ENCODE measurements at regions not wholly inside any gene's neighbourhood (a gene's known extent, or its start where the extent isn't known, plus 50 kb on each side); places are given as distances from the start of the nearest gene placed in this dataset.

DNA sequence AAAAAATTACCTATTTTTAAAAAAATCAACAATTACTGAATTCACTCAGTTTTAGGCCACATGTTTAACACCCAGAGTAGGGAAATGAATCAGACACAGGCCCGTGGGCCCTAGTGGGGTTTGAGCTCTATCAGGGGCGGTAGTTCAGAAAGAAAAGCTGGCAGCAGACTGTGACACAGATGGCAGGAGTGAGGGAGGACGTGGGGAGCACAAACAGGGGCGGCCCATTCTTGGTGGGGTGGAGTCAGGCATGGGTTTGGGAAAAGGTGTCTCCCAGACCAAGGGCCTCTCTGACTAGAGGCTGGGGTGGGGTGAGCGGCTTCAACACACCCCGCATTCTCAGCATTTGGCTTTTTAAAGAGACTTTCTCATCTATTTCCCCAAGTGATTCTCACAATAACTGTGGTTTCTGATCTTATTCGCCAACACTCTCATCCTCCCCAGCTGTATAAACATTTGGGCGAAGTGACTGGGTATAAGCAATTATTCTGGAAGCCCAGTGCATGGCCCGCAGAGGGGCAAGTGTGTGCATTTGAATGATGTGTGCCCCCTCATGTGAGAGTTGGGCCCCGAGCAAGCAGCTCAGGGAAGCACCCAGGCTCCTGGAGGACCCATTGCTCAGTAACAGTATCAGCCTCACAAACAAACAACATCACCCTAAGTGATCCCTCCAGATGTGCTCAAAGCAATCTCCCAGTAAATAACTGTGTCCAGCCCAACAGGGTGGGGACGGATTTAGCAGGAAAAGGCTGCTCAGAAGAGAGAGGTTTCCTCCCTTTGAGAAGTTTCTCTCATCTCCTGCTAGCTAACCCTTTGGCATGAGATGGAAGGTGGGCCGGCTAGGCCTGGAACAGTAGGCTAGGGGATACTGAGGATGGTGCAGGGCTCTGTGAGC, 437.6 kb upstream of the ZMIZ1 start:
- DNase-seq = no peak

GRCh38 chr10:78634389-78634815, 434.4 kb upstream of the ZMIZ1 start:
- DNase-seq = no peak

- no peak for DNase-seq
These were observed 433.9 kb upstream of the ZMIZ1 start for GRCh38 chr10:78634835-78635234.

DNA sequence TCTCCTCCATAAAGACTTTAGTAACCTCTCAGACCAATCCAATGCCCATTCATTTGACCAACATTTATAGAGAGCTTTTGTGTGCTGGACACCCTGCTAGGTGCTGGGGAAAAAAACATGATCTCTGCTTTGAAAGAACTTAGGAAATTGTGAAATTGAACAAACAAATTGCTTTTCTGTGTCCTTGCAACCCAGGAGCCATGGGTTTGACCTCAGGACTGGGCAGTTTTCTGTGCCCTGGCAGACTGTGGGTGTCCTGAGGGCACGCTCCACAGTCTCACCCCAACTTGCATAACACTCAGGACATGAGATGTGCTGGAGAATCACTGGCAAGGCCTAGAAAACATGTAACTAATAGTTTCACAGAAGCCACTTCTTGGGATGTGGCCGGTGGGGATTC, 429.1 kb upstream of the ZMIZ1 start:
- DNase-seq = no peak

GRCh38 chr10:78640796-78641636, 427.8 kb upstream of the ZMIZ1 start:
- DNase-seq = peak; percentile 78 to 82

- DNase-seq = no peak
These were observed 427.1 kb upstream of the ZMIZ1 start for GRCh38 chr10:78641693-78642092.

DNA sequence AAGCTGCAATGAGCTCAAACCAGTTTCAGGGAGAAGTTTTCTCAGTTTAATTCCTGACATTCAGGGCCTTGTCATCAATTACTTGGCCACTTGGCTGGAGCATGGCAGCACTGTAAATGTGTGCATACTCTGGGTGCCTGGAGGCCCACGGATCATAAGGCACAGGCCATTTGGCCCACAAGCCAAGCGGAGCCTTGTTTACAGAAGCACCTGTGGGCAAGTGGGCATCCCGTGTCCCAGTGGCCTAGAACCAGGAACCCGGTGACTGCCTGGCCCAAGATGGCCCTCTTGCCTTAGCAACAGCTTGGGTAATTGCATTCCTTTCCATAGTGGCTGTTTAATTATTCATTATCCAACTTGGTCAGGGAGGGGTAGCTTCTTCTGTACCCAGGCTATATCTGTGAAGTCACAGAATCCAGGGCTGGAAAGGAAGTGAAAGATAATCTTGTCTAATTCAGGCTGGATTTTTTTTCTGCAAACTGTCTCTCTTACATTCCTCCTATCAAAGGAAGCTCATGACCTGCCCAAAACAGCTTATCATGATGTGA, 426.4 kb upstream of the ZMIZ1 start:
- no peak for DNase-seq

- no peak for DNase-seq
These were observed 425.3 kb upstream of the ZMIZ1 start for GRCh38 chr10:78643513-78643912.

GRCh38 chr10:78644550-78644949, 424.2 kb upstream of the ZMIZ1 start:
- no peak for DNase-seq

DNA sequence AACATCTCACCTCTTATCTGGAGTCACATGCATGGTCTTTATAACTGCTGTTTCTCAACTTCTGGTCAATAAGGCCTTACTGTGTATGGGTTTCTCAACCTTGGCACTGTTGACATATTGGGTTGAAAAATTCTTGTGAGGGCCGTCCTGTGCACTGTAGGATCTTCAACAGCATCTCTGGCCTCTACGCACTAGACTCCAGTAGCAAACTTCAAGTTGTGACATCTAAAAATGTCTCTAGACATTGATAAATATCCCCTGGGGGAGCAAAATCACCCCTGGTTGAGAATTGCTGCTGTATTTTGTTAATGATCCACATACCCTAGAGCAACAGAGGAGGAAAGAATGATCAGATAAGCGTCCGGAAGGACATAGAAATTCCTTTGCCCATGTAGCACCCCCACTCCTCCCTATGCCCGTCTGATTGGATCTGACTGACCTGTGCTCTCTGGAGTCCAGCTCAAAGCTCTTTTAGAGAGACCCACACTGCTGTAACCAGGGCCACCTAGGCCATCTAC, 423.5 kb upstream of the ZMIZ1 start:
- no peak for DNase-seq

DNA sequence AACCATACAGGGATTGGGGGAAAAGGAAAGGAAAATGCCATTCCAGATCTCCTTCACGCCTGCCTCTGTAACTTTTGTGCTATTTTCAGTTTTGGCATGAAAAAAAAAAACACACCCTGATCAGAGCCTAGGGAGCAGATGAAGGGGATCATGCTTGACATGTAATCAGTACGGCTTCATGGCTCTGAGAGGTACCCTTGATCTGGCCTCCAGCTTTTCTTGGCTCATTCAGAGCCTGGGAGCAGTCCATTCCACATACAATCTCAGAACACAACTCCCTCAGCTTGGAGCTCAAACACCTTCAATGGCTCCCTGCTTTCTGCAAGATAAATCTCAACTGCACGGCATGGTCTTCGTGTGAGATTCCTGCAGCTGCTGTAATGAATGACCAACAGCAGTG, 422.8 kb upstream of the ZMIZ1 start:
- DNase-seq = no peak

GRCh38 chr10:78648256-78648860, 420.4 kb upstream of the ZMIZ1 start:
- no peak for DNase-seq

DNA sequence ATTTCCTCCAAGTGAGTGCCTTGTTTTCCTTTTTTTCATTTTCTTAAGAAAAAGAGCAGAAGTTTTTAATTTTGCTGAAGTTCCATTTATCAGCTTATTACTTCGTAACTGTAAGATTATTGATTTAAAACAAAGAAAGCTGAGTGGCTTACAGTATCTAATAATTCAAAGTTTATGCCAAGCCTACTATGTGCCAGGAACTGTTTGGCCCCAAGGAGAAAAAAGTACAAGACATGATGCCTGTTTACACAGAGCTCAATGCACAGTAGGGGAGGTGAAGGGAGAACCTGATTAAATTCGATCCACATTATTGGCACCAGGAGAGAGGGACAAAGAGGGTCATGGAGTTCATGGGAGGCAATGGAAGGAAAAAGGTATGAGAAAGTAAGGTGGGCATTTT, 419.3 kb upstream of the ZMIZ1 start:
- DNase-seq = no peak

GRCh38 chr10:78650122-78650521, 418.6 kb upstream of the ZMIZ1 start:
- no peak for DNase-seq

DNA sequence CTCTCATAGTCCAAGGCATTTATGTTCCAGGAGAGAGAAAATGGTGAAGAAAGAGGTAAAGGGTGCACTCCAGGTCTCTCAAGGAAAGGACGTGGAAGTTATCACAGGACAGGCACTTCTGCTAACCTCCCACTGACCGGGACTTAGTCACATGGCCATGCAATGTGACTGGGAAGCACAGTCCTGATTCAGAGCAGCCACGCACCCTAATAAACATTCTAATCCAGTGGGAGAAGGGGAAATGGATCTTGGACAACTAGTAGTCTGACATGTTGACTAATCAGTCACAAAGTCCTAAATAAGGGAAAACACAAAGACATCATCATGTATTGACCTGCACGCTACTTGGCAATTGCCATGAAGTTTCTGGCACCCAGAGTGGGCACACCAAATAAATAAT, 417.5 kb upstream of the ZMIZ1 start:
- DNase-seq = no peak

DNA sequence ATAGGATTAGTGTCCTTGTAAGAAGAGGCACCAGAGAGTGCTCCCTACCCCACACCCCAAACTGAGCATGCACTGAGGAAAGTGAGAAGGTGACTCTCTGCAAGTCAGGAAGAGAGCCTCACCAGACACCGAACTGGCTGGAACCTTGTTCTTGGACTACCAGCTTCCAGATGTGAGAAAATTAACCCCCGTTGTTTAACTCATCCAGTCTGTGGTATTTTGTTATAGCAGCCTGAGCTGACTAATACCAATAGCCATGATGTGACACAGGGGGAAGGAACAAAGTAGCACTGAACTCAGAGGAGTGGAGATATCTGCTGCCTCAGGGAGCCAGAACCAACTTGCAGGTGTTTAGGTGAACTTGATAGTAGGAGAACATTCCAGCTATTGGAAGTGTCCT, 415.2 kb upstream of the ZMIZ1 start:
- DNase-seq = no peak

GRCh38 chr10:78654047-78654590, 414.6 kb upstream of the ZMIZ1 start:
- no peak for DNase-seq

GRCh38 chr10:78655979-78656378, 412.8 kb upstream of the ZMIZ1 start:
- no peak for DNase-seq

DNA sequence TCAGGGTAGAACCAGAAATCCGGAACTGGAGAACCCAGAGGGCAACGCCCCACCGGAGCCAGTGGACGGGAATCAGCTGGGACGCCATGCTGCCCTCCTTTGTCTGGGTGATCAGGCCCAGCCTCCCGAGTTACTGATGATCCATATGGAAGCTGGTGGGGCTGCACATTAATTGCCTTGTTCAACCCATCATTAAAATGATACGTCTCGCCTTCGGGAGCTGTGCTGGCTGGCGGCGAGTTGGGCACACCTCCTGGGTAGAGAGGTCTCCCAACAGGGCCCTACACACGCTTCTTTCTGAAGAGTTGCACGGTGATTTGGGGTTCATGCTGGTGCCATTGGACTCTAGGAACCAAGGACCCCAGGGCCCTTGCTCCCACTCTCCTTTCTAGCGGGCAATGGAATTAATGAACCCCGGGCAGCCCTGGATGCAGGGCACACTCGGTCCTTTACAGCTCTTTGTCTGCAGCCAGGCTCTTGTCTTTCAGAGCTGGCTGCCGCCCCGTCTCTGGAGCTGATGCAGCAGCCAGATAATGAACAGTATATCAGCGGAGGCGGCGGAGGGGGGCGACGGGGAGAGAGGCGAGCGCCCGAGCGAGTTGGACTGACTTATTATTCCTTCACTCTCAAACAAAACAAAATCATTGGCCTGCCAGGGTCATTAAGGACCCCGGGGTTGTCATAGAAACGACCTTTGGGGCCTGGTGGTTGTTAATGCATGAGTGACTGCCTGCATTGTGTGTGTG, 412.2 kb upstream of the ZMIZ1 start:
- DNase-seq = no peak

GRCh38 chr10:78657163-78657861, 411.5 kb upstream of the ZMIZ1 start:
- DNase-seq = peak; percentile 45 to 55

DNA sequence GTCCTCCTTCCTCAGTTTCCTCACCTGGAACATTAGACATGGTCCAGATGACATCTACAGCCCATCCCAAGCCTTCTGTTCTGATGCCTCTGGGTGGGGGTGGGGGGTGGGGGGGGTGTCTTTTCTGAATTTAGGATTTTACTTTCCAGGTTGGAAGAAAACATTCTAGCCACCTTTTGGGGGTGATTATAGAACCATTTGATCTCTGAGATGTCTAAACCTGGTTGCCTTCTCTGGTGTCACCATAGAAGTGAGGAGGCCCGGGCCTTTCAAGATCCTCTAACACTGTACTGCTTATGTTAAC, 411.0 kb upstream of the ZMIZ1 start:
- no peak for DNase-seq

Measured in AML-193 (cell line).